HG02840 (cell line): ENCODE measurements at regions not wholly inside any gene's neighbourhood (a gene's known extent, or its start where the extent isn't known, plus 50 kb on each side); places are given as distances from the start of the nearest gene placed in this dataset.

Experiments used
- ATAC-seq: cut with Tn5 transposase; IDR thresholded peaks from one replicate; pipeline ENCODE4 v1.9.1; 2021; ENCODE audit warnings: mild to moderate bottlenecking, moderate library complexity, moderate number of reproducible peaks; ENCODE audit not compliant: unreplicated experiment, low FRiP score

GRCh38 chr14:87567618-87568295 lies 425.2 kb downstream of the GALC start:
- no peak for ATAC-seq

- no peak for ATAC-seq
Observed at GRCh38 chr14:87566991-87567390, 426.0 kb downstream of the GALC start.

GRCh38 chr14:87547536-87547935 lies 445.4 kb downstream of the GALC start:
- no peak for ATAC-seq

- no peak for ATAC-seq
Observed at GRCh38 chr14:87542288-87542687, 450.7 kb downstream of the GALC start.

- no peak for ATAC-seq
Observed at GRCh38 chr14:87540339-87540738, 452.6 kb downstream of the GALC start.

GRCh38 chr14:87529081-87529480 lies 463.9 kb downstream of the GALC start:
- ATAC-seq: no peak

GRCh38 chr14:87526731-87527130 lies 466.3 kb downstream of the GALC start:
- ATAC-seq: no peak

GRCh38 chr14:87524011-87524410 lies 469.0 kb downstream of the GALC start:
- ATAC-seq: no peak

- ATAC-seq: no peak
Observed at GRCh38 chr14:87522575-87522974, 470.4 kb downstream of the GALC start.

GRCh38 chr14:87508333-87508732 lies 484.6 kb downstream of the GALC start:
- ATAC-seq: no peak

GRCh38 chr14:87503711-87504110 lies 489.3 kb downstream of the GALC start:
- ATAC-seq: no peak

GRCh38 chr14:87497301-87497700 lies 495.7 kb downstream of the GALC start:
- ATAC-seq: no peak

GRCh38 chr14:87494010-87494409 lies 499.0 kb downstream of the GALC start:
- no peak for ATAC-seq

- ATAC-seq: no peak
Observed at GRCh38 chr14:87492561-87492960, 500.4 kb downstream of the GALC start.

- ATAC-seq: no peak
Observed at GRCh38 chr14:87491816-87492215, 501.2 kb downstream of the GALC start.

- no peak for ATAC-seq
Observed at GRCh38 chr14:87489196-87489819, 503.7 kb downstream of the GALC start.

GRCh38 chr14:87483271-87484260 lies 509.4 kb downstream of the GALC start:
- no peak for ATAC-seq

GRCh38 chr14:87468531-87468930 lies 524.5 kb downstream of the GALC start:
- ATAC-seq: no peak

- no peak for ATAC-seq
Observed at GRCh38 chr14:87467578-87467977, 525.4 kb downstream of the GALC start.

- ATAC-seq: no peak
Observed at GRCh38 chr14:87465770-87466169, 527.2 kb downstream of the GALC start.

GRCh38 chr14:87461704-87462103 lies 531.3 kb downstream of the GALC start:
- ATAC-seq: no peak
